CD4-positive, alpha-beta memory T cell (primary cell): ENCODE measurements at regions not wholly inside any gene's neighbourhood (a gene's known extent, or its start where the extent isn't known, plus 50 kb on each side); places are given as distances from the start of the nearest gene placed in this dataset.

ENCODE experiments used
- CTCF ChIA-PET: fragments of 350-600 bp; sonication (Branson Sonifier 250); formaldehyde crosslinking; loops from one replicate; lab custom pipeline; 2021; ENCODE audit warnings: inconsistent platforms; ENCODE audit not compliant: partially characterized antibody; lab: Charles Lee
- POLR2A ChIA-PET: fragments of 350-600 bp; sonication (Branson Sonifier 250); formaldehyde crosslinking; loops from one replicate; lab custom pipeline; 2021; ENCODE audit not compliant: partially characterized antibody; lab: Charles Lee
- DNase-seq, 5 donors: peaks; one replicate each; pipeline versions ENCODE4 v3.0.0 to v3.0.0-alpha.2; 2020 to 2022; ENCODE audit warnings: mixed read lengths in 1 of 5
- H3K27ac ChIP-seq: one replicate; pipeline ENCODE4 v1.7.0; 2013; ENCODE audit warnings: low read depth, low read length
- H3K27me3 ChIP-seq: 2 replicates; pipeline ENCODE4 v1.7.0; 2013; ENCODE audit warnings: mild to moderate bottlenecking, low read length, moderate library complexity; ENCODE audit not compliant: insufficient read depth
- H3K36me3 ChIP-seq: 2 replicates; pipeline ENCODE4 v1.7.0; 2013; ENCODE audit warnings: mild to moderate bottlenecking, low read length, moderate library complexity; ENCODE audit not compliant: insufficient read depth
- H3K4me1 ChIP-seq: 2 replicates; pipeline ENCODE4 v1.7.0; 2013; ENCODE audit warnings: mild to moderate bottlenecking, low read length, moderate library complexity; ENCODE audit not compliant: insufficient read depth
- H3K4me3 ChIP-seq, 2 donors: one replicate each; pipeline ENCODE4 v1.7.0; 2013; ENCODE audit warnings: low read length in 2 of 2, mild to moderate bottlenecking in 1 of 2
- H3K9me3 ChIP-seq, 2 donors: one replicate each; pipeline ENCODE4 v1.7.0; 2013; ENCODE audit warnings: low read length in 2 of 2, control low read depth in 1 of 2; ENCODE audit not compliant: control insufficient read depth in 1 of 2
- H3K27ac Mint-ChIP-seq, 7 donors: one replicate each; pipeline ENCODE4 v1.8.0; 2020 to 2021; ENCODE audit warnings: mixed read lengths in 7 of 7, mild to moderate bottlenecking in 6 of 7, inconsistent platforms in 3 of 7, moderate library complexity in 3 of 7
- H3K27me3 Mint-ChIP-seq, 2 donors: one replicate each; pipeline ENCODE4 v1.8.0; 2020 to 2021; ENCODE audit warnings: mixed read lengths in 2 of 2
- H3K36me3 Mint-ChIP-seq, 2 donors: one replicate each; pipeline ENCODE4 v1.8.0; 2020 to 2021; ENCODE audit warnings: mixed read lengths in 2 of 2, inconsistent platforms in 1 of 2, mild to moderate bottlenecking in 1 of 2
- H3K4me1 Mint-ChIP-seq, 4 donors: one replicate each; pipeline ENCODE4 v1.8.0; 2020 to 2021; ENCODE audit warnings: mixed read lengths in 4 of 4, mild to moderate bottlenecking in 1 of 4
- H3K4me3 Mint-ChIP-seq, 8 donors: one replicate each; pipeline ENCODE4 v1.8.0; 2020 to 2021; ENCODE audit warnings: mixed read lengths in 8 of 8, mild to moderate bottlenecking in 7 of 8, moderate library complexity in 6 of 8, inconsistent platforms in 3 of 8
- H3K9me3 Mint-ChIP-seq, 8 donors: one replicate each; pipeline ENCODE4 v1.8.0; 2020 to 2021; ENCODE audit warnings: mixed read lengths in 8 of 8, mild to moderate bottlenecking in 5 of 8, inconsistent platforms in 3 of 8, moderate library complexity in 1 of 8
- intact Hi-C: fragments of 100-400 bp; cut with micrococcal nuclease; formaldehyde crosslinking; loops from one replicate; pipeline ENCODE4 v1.15.1; 2023

DNA sequence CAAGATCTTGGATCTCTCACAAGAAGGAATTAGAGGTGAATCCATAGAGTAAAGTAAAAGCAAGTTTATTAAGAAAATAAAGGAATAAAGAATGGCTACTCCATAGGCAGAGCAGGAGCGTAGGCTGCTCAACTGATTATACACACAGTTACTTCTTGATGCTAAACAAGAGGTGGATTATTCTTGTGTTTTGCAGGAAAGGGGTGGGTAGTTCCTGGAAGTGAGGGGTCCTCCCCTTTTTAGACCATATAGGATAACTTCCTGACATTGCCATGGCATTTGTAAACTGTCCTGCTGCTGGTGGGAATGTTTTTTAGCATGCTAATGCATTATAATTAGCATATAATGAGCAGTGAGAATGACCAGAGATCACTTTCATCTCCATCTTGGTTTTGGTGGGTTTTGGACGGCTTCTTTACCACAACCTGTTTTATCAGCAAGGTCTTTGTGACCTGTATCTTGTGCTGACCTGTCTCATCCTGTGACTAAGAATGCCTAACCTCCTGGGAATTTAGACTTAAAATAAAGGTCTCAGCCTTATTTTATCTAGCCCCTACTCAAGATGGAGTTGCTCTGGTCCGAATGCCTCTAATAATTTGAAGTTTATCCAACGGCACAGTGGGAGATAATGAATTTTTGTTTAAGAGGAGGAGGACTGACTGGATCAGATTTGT, 165.7 kb upstream of the DMRT1 start:
- peaks cover 0 to 9% (median 1%) of the 10 kb centered on the region in 8 donors for H3K9me3 Mint-ChIP-seq
- H3K27me3 Mint-ChIP-seq: peaks cover 2 to 6% of the 10 kb centered on the region in 2 donors
- ChIA-PET POLR2A (no interaction called here), CTCF (no interaction called here)
- Histone ChIP-seq H3K4me3 (no peak overlapping the region), H3K27me3 (no peaks in the 10 kb centered on the region), H3K27ac (no peak overlapping the region), H3K9me3 (no peaks in the 10 kb centered on the region), H3K36me3 (no peaks in the 10 kb centered on the region), H3K4me1 (peaks cover 11% of the 10 kb centered on the region)
- no peak for DNase-seq
- H3K4me3 Mint-ChIP-seq: no peak overlapping the region
- peaks cover 3 to 26% (median 10%) of the 10 kb centered on the region in 4 donors for H3K4me1 Mint-ChIP-seq
- intact Hi-C loops: no loop called here
- H3K36me3 Mint-ChIP-seq: peaks cover 9 to 24% of the 10 kb centered on the region in 2 donors
- H3K27ac Mint-ChIP-seq: no peak overlapping the region

DNA sequence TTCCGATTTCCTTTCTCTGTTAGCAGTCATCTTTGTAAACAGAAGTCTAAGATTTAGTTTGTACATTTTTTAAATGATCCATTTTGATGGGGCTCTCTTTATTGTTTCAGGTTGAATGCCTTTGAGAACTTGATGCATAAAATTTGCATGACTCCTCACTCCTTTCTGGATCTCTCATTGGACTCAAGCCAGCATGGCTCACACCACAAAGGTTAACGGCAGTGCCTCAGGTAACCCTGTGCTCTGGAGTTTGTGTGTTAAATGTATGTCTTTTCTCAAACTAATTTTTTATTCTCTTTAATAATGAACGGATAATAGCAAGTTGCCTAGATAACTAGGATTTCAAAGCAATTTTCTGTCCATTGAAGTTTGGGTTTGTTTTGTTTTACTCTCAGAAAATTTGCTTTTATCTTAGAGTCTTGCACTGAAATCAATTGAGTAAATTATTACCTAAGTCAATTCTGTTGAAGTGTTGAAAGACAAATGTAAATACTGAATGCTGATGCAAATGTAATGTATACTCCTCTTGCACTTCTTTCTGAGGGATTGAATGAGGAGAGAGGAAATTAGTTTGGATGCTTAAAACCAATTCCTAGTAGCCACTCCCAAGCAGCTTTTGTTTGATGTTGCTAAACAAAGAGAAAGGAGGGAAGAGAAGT, 164.6 kb upstream of the DMRT1 start:
- ChIA-PET POLR2A (no interaction called here), CTCF (no interaction called here)
- H3K27me3 Mint-ChIP-seq: peaks cover 2 to 4% of the 10 kb centered on the region in 2 donors
- Histone ChIP-seq H3K27me3 (no peaks in the 10 kb centered on the region), H3K27ac (no peak overlapping the region), H3K36me3 (no peaks in the 10 kb centered on the region), H3K4me1 (peaks cover 11% of the 10 kb centered on the region), H3K4me3 (peak overlapping the region in 1 of 2 donors; percentile 13), H3K9me3 (no peaks in the 10 kb centered on the region)
- peak overlapping the region in 7 of 8 donors; percentile 65 to 91 (median 78) for H3K4me3 Mint-ChIP-seq
- no peak overlapping the region for H3K27ac Mint-ChIP-seq
- H3K4me1 Mint-ChIP-seq: peaks cover 3 to 26% (median 10%) of the 10 kb centered on the region in 4 donors
- intact Hi-C loops: no loop called here
- H3K36me3 Mint-ChIP-seq: peaks cover 8 to 19% of the 10 kb centered on the region in 2 donors
- DNase-seq: no peak
- H3K9me3 Mint-ChIP-seq: no peaks in the 10 kb centered on the region

DNA sequence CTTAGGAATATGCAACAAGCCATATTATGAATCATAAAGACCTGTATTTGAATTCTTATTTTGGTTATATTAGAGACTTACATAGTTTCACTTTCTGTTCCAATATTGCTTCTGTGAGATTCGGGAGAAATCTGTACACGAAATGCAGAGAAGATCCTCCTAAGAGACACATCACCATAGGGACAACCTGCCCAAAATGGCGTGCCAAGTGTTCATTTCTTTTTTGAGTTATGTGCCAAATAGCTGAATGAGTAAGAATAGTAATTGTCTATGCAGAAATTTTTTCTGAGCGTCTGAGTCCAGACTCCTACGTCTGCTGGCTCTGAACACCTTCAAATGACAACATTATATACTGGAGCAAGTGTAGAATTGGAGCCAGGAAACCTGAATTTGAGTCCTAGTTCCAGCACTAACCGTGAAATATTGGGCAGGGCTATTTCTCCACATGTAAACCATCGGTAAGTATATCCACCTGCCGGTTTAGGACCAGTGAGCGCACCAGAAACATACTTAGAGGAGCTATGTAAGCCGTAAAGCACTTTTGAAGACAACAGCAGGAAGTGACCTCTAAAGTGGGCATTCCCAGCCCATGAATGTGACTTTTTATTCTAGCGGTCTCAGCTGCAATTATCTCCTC, 163.9 kb upstream of the DMRT1 start:
- ChIA-PET POLR2A (no interaction called here), CTCF (no interaction called here)
- Histone ChIP-seq H3K27me3 (no peaks in the 10 kb centered on the region), H3K9me3 (no peaks in the 10 kb centered on the region), H3K36me3 (no peaks in the 10 kb centered on the region), H3K4me1 (peaks cover 11% of the 10 kb centered on the region), H3K27ac (no peak overlapping the region), H3K4me3 (peak overlapping the region in 1 of 2 donors; percentile 13)
- intact Hi-C loops: no loop called here
- H3K27me3 Mint-ChIP-seq: peaks cover 2 to 4% of the 10 kb centered on the region in 2 donors
- H3K9me3 Mint-ChIP-seq: no peaks in the 10 kb centered on the region
- peaks cover 5 to 18% of the 10 kb centered on the region in 2 donors for H3K36me3 Mint-ChIP-seq
- peak overlapping the region in 4 of 7 donors; percentile 11 to 68 (median 58) for H3K27ac Mint-ChIP-seq
- peak overlapping the region; percentile 53 to 91 (median 76) for H3K4me3 Mint-ChIP-seq
- DNase-seq: no peak
- H3K4me1 Mint-ChIP-seq: peaks cover 3 to 26% (median 10%) of the 10 kb centered on the region in 4 donors

DNA sequence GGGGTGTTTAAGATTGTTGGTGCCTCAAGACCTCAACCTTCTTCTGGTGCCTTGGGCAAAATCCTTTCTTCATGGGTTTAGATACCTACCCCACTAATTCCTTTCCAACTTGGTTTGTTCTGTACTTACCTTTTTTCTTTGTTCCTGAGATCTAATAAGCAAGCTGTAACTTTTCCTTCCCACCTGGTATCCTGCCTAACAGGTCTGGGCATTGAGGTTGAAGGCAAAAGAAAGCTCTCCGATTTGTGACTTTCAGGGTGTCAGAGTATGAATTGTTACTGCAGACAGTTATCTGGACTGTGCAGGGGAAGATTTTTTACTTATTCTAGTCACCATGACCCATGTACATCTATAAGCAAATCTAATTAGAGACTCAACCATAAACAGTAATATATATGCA, 162.6 kb upstream of the DMRT1 start:
- Mint-ChIP-seq H3K9me3 (no peaks in the 10 kb centered on the region), H3K27me3 (peaks cover 2% of the 10 kb centered on the region in 2 donors), H3K4me3 (no peak overlapping the region), H3K27ac (no peak overlapping the region), H3K4me1 (peaks cover 3 to 26% (median 10%) of the 10 kb centered on the region in 4 donors), H3K36me3 (peaks cover 5 to 20% of the 10 kb centered on the region in 2 donors)
- CTCF ChIA-PET: no interaction called here
- POLR2A ChIA-PET: no interaction called here
- peaks cover 11% of the 10 kb centered on the region for H3K4me1 ChIP-seq
- intact Hi-C loops: no loop called here
- H3K9me3 ChIP-seq: no peaks in the 10 kb centered on the region
- H3K27ac ChIP-seq: no peak overlapping the region
- H3K4me3 ChIP-seq: no peak overlapping the region
- DNase-seq: no peak
- H3K27me3 ChIP-seq: no peaks in the 10 kb centered on the region
- H3K36me3 ChIP-seq: no peaks in the 10 kb centered on the region

DNA sequence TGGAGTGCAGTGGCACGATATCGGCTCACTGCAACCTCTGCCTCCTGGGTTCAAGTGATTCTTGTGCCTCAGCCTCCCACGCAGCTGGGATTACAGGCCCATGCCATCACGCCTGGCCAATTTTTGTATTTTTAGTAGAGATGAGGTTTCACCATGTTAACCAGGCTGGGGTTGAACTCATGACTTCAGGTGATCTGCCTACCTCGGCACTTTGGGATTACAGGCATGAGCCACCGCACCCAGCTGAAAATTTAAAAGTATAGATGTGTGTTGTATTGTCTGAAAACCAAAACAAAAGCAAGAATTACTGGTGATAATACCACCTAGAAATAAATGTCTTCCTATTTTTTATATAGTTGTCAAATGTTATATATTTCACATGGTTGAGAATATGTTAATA, 162.0 kb upstream of the DMRT1 start:
- H3K27me3 Mint-ChIP-seq: peaks cover 2% of the 10 kb centered on the region in 2 donors
- Histone ChIP-seq H3K4me3 (no peak overlapping the region), H3K36me3 (no peaks in the 10 kb centered on the region), H3K4me1 (peaks cover 11% of the 10 kb centered on the region), H3K9me3 (no peaks in the 10 kb centered on the region), H3K27me3 (no peaks in the 10 kb centered on the region), H3K27ac (no peak overlapping the region)
- CTCF ChIA-PET: no interaction called here
- no peaks in the 10 kb centered on the region for H3K9me3 Mint-ChIP-seq
- POLR2A ChIA-PET: no interaction called here
- no peak for DNase-seq
- H3K36me3 Mint-ChIP-seq: peaks cover 5 to 20% of the 10 kb centered on the region in 2 donors
- H3K4me3 Mint-ChIP-seq: no peak overlapping the region
- intact Hi-C loops: no loop called here
- no peak overlapping the region for H3K27ac Mint-ChIP-seq
- H3K4me1 Mint-ChIP-seq: peaks cover 3 to 26% (median 10%) of the 10 kb centered on the region in 4 donors

DNA sequence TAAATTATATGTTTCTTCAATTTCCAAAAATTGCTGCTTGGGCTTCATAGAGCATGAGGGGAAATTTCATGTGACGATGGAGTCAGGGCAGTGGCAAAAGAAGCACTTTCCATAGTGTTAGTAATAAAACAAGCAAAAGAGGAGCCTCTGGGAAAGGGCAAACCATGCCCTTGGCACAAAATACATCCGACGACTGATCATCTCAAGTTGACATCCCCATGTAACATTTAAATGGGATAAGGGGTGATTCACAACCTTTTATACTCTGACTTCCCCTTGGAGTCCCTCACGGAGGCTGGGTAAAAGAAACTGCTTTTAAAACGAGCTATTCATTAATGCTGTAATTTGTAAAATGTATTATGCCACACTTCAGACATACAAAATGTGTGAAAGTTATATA, 161.4 kb upstream of the DMRT1 start:
- H3K9me3 ChIP-seq: no peaks in the 10 kb centered on the region
- no peaks in the 10 kb centered on the region for H3K27me3 ChIP-seq
- peaks cover 2% of the 10 kb centered on the region in 2 donors for H3K27me3 Mint-ChIP-seq
- ChIA-PET CTCF (no interaction called here), POLR2A (no interaction called here)
- H3K9me3 Mint-ChIP-seq: no peaks in the 10 kb centered on the region
- no peak overlapping the region for H3K4me3 ChIP-seq
- no peak for DNase-seq
- peaks cover 3 to 26% (median 10%) of the 10 kb centered on the region in 4 donors for H3K4me1 Mint-ChIP-seq
- H3K36me3 ChIP-seq: no peaks in the 10 kb centered on the region
- intact Hi-C loops: no loop called here
- H3K36me3 Mint-ChIP-seq: peaks cover 5 to 20% of the 10 kb centered on the region in 2 donors
- H3K4me3 Mint-ChIP-seq: no peak overlapping the region
- H3K27ac ChIP-seq: no peak overlapping the region
- H3K4me1 ChIP-seq: peaks cover 11% of the 10 kb centered on the region
- H3K27ac Mint-ChIP-seq: no peak overlapping the region
